Right lobe of liver (tissue), 6 donors: ENCODE measurements at regions not wholly inside any gene's neighbourhood (a gene's known extent, or its start where the extent isn't known, plus 50 kb on each side); places are given as distances from the start of the nearest gene placed in this dataset.

Experiments used
- ATAC-seq, 4 donors: fragments of 200-7000 bp; cut with Tn5 transposase; one replicate each; pipeline ENCODE4 v1.9.1; 2020; ENCODE audit warnings: mild to moderate bottlenecking in 4 of 4, moderate library complexity in 4 of 4
- DNase-seq, 3 donors: peaks; one replicate each; pipeline ENCODE4 v3.0.0-alpha.2; 2020
- H3K27ac ChIP-seq, 3 donors: fragments of 200-600 bp; one replicate each; pipeline ENCODE4 v1.8.0; 2022
- H3K27me3 ChIP-seq, 2 donors: fragments of 200-600 bp; one replicate each; pipeline ENCODE4 v1.8.0; 2022
- H3K36me3 ChIP-seq, 4 donors: fragments of 200-600 bp; sonication (generic) in 1 of 4; one replicate each; pipeline versions ENCODE4 v1.5.1 to v1.8.0; 2017 to 2022; ENCODE audit warnings: control low read depth in 1 of 4
- H3K4me1 ChIP-seq, 4 donors: fragments of 200-600 bp; sonication (generic) in 1 of 4; one replicate each; pipeline versions ENCODE4 v1.5.1 to v1.8.0; 2017 to 2022; ENCODE audit warnings: control low read depth in 1 of 4
- H3K4me3 ChIP-seq, 3 donors: fragments of 200-600 bp; one replicate each; pipeline ENCODE4 v1.8.0; 2022
- H3K9me3 ChIP-seq, 4 donors: fragments of 200-600 bp; sonication (generic) in 1 of 4; one replicate each; pipeline versions ENCODE4 v1.5.1 to v1.8.0; 2017 to 2022; ENCODE audit warnings: control low read depth in 1 of 4
- POLR2A ChIP-seq: fragments of 450-650 bp; IDR thresholded peaks from one replicate; pipeline ENCODE4 v1.6.1; 2017; ENCODE audit warnings: antibody characterized with exemption, mild to moderate bottlenecking
- WGBS: methylation state at CpG from one replicate; pipeline ENCODE4 v1.1.6; 2018; ENCODE audit warnings: low coverage, low lambda C conversion rate; ENCODE audit not compliant: insufficient coverage; ENCODE audit errors: missing lambda C conversion rate; 5-methylcytosine and 5-hydroxymethylcytosine counted together
- intact Hi-C, 2 donors: fragments of 100-400 bp; cut with DNase I; formaldehyde crosslinking; loops; one replicate each; pipeline versions ENCODE4 v1.11.2 to v1.14.1; 2022
- TF ChIP-seq, protein P1 (sequence below), 4 donors: fragments of 200-600 bp in 3 of 4; fragments of 450-650 bp in 1 of 4; IDR thresholded peaks; one replicate each; pipeline versions ENCODE4 v1.5.1 to v1.8.0; 2016 to 2022; ENCODE audit warnings: antibody characterized with exemption in 4 of 4, mild to moderate bottlenecking in 2 of 4
- donor health status: DM: no; HTN: yes; CAD: no.
- donor health status: DM: no; HTN: no; CAD: no.
- donor health status: DM: no; HTN: no; CAD: no.
- donor health status: DM: no; HTN: yes; CAD: no.
- donor health status: DM: no; HTN: yes; CAD: no.

DNA sequence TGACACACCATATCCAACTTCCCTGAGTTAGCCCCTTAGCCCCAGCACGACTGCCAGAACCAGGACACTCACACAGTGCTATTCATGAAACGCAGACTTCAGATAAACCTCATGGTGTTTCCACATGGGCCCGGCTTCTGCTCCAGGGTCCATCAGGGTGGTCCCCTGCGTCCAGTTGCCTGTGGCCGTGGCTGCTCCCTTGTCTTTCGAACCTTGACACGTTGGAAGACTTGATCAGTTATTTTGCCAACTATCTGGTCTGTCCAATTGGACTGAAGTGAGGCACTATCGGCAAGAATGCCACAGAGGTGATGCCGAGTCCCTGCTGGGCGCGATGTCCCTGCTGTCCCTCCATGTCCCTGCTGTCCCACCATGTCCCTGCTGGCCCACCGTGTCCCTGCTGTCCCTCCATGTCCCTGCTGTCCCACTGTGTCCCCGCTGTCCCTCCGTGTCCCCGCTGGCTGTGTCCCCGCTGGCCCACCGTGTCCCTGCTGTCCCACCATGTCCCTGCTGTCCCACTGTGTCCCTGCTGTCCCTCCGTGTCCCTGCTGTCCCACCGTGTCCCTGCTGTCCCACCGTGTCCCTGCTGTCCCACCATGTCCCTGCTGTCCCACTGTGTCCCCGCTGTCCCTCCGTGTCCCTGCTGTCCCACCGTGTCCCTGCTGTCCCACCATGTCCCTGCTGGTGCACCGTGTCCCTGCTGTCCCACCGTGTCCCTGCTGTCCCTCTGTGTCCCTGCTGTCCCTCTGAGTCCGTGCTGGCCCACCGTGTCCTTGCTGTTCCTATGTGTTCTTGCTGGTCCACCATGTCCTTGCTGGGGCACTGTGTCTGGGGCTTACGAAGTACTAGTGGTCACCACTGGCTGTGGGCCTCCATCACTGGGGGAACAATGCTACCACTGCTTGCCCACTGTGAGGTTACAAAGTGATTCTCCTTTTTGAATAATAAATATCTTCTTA lies 251.4 kb downstream of the DLL1 start:
- Histone ChIP-seq H3K27me3 (no peaks in the 10 kb centered on the region), H3K4me1 (no peaks in the 10 kb centered on the region), H3K4me3 (no peak overlapping the region), H3K27ac (no peak overlapping the region), H3K36me3 (no peaks in the 10 kb centered on the region), H3K9me3 (no peaks in the 10 kb centered on the region)
- TF ChIP-seq POLR2A: no peak
- TF ChIP-seq, protein P1, sequence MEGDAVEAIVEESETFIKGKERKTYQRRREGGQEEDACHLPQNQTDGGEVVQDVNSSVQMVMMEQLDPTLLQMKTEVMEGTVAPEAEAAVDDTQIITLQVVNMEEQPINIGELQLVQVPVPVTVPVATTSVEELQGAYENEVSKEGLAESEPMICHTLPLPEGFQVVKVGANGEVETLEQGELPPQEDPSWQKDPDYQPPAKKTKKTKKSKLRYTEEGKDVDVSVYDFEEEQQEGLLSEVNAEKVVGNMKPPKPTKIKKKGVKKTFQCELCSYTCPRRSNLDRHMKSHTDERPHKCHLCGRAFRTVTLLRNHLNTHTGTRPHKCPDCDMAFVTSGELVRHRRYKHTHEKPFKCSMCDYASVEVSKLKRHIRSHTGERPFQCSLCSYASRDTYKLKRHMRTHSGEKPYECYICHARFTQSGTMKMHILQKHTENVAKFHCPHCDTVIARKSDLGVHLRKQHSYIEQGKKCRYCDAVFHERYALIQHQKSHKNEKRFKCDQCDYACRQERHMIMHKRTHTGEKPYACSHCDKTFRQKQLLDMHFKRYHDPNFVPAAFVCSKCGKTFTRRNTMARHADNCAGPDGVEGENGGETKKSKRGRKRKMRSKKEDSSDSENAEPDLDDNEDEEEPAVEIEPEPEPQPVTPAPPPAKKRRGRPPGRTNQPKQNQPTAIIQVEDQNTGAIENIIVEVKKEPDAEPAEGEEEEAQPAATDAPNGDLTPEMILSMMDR (IDR thresholded peaks at IDR 0.05): no peak
- no peak for ATAC-seq
- 71% methylated on average over 15 of the region's 28 CpGs for WGBS
- intact Hi-C loops: no loop called here
- DNase-seq: peak in 1 of 3 donors; percentile 29

DNA sequence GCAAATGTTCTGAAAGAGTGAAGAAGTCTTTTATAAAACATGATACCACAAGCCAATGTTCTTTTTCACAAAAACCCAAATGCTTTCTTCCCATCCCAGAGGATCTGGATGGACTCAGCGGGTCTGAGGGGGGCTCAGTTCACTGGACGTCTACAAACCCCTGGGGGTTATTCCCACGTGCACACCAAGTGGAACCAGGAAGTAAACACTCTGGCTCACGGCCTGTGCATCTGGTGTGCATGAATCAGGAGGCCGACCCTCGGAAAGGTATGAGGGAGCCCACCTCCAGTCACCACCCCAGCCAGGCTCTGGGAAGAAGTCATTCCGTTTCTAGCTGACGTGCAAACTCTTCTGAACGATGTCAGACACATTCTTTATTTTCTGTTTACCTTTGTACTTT lies 252.2 kb downstream of the DLL1 start:
- DNase-seq: no peak
- no peaks in the 10 kb centered on the region for H3K27me3 ChIP-seq
- H3K9me3 ChIP-seq: no peaks in the 10 kb centered on the region
- TF ChIP-seq, protein P1 (IDR thresholded peaks at IDR 0.05): no peak
- TF ChIP-seq POLR2A: no peak
- 60% methylated on average over 5 of the region's 9 CpGs for WGBS
- H3K4me3 ChIP-seq: no peak overlapping the region
- H3K36me3 ChIP-seq: no peaks in the 10 kb centered on the region
- no peak overlapping the region for H3K27ac ChIP-seq
- ATAC-seq: no peak
- intact Hi-C loops: no loop called here
- H3K4me1 ChIP-seq: no peaks in the 10 kb centered on the region

DNA sequence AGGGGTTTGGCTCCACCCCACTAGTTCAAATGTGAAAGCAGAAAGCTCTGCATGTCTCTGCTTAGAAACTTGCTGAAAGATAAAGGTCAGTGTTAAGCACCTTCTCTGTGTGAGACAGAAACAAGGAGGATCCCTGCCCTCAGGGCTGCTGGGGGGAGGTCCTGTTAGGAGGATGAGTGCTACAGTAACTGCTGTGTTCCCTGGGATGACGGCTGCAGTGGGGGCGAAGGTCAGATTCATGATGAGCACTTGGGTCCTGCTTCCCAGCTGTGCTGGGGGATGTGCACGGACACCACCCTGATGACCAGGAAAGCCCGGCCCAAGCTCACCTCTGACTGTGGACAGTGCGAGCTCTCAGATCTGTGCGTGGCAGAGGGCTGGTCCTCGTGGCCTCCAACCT lies 252.6 kb downstream of the DLL1 start:
- Histone ChIP-seq H3K36me3 (no peaks in the 10 kb centered on the region), H3K27me3 (no peaks in the 10 kb centered on the region), H3K4me3 (no peak overlapping the region), H3K4me1 (no peaks in the 10 kb centered on the region), H3K9me3 (no peaks in the 10 kb centered on the region), H3K27ac (no peak overlapping the region)
- peak in 2 of 4 donors; percentile 10 to 60 for ATAC-seq
- WGBS: 61% methylated on average over 3 of the region's 7 CpGs
- peak in 1 of 3 donors; percentile 26 for DNase-seq
- intact Hi-C loops: no loop called here
- TF ChIP-seq, protein P1 (IDR thresholded peaks at IDR 0.05): no peak
- TF ChIP-seq POLR2A: no peak

DNA sequence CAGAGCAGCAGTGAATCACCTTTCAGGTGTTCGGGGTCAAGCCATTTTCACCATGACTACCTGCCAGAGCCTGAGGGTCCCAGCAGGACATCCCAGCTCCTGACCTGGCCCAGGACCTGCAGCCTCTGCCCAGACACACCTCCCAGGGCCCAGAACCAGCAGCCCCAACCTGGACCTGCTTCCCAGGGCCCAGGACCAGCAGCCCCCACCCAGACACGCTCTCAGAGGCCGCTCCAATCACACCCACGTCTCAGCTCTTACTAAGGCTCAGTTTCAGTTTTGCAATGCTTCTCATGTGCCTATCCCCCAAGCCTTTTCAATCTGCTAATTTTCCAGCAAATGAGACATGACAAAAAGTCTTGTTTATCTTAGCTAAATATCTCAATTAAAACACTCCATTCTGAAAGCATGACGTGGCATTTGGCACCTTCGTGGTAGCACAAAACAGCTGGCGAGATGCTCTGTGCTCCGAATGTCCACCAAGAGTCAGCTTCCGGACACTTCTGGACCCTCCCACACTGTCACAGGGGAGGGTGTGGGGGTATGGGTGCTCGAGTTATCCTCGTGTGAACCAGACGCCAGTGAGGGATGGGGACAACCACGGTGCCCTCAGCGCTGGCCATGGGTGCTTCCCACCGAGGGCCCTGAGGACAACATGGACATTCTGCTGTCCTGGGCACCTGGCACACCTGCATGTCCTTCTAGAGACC lies 253.2 kb downstream of the DLL1 start:
- ATAC-seq (peak in 2 of 4 donors; percentile 19 to 21), DNase-seq (peak in 1 of 3 donors; percentile 35)
- intact Hi-C loops: no loop called here
- Histone ChIP-seq H3K27ac (no peak overlapping the region), H3K9me3 (no peaks in the 10 kb centered on the region), H3K36me3 (no peaks in the 10 kb centered on the region), H3K27me3 (no peaks in the 10 kb centered on the region), H3K4me1 (no peaks in the 10 kb centered on the region), H3K4me3 (no peak overlapping the region)
- 76% methylated on average over 13 of the region's 15 CpGs for WGBS
- TF ChIP-seq POLR2A: no peak
- TF ChIP-seq, protein P1 (IDR thresholded peaks at IDR 0.05): no peak
